ENCODE measurements at regions not wholly inside any gene's neighbourhood (a gene's known extent, or its start where the extent isn't known, plus 50 kb on each side); places are given as distances from the start of the nearest gene placed in this dataset.

DNA sequence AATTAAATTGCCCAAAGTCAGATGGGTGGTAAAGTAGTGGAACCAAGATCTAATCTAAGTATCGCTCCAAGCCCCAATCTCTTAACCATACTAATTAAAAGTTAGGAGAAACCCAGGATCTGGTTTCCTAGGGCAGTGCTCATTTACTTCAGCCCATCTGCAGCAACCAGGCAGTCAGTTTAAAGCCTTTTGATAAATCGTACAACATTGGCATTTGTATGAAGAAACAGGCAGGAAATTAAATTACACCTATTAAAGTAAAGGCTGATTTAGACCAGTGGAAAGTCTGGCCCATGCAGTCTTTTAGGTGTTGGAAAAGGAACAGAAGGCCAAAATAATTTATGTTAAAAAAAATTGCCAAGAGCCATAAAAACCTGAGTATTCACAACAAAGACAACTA is 594.4 kb upstream of the UBE2E2 start:
- TF ChIP-seq, protein P1, sequence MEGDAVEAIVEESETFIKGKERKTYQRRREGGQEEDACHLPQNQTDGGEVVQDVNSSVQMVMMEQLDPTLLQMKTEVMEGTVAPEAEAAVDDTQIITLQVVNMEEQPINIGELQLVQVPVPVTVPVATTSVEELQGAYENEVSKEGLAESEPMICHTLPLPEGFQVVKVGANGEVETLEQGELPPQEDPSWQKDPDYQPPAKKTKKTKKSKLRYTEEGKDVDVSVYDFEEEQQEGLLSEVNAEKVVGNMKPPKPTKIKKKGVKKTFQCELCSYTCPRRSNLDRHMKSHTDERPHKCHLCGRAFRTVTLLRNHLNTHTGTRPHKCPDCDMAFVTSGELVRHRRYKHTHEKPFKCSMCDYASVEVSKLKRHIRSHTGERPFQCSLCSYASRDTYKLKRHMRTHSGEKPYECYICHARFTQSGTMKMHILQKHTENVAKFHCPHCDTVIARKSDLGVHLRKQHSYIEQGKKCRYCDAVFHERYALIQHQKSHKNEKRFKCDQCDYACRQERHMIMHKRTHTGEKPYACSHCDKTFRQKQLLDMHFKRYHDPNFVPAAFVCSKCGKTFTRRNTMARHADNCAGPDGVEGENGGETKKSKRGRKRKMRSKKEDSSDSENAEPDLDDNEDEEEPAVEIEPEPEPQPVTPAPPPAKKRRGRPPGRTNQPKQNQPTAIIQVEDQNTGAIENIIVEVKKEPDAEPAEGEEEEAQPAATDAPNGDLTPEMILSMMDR (tag by site-specific recombination; IDR thresholded peaks at IDR 0.05) = no peak
- no peak for TF ChIP-seq ZNF146 (tag by site-specific recombination; IDR thresholded peaks at IDR 0.05)
- no peak for TF ChIP-seq ZBTB21 (tag by site-specific recombination; IDR thresholded peaks at IDR 0.05)

All from HEK293 (cell line).